ENCODE measurements at regions not wholly inside any gene's neighbourhood (a gene's known extent, or its start where the extent isn't known, plus 50 kb on each side); places are given as distances from the start of the nearest gene placed in this dataset.
"Not testable (repeated sequence)": the region's sequence is repeated elsewhere in the genome, so short reads cannot be mapped to it uniquely, and the experiment has no call there.

DNA sequence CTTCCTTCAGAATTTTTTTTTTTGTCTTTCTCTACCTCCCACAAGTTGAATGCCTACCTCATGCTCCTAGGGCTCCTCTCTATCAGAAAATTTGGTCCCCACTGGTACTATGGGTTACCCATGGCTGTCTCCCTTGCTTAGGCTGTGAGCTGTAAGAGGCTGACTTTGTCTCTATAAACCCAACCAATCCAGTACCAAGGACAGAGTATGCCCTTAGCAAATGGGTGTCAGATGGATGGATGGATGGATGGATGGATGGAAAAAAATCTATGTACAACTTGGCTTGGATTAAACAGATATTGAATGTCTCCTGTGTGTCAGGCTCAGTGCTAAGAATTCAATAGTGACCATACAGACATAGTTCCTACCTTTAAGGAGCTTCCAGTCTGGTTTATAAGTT lies 398.2 kb upstream of the TRPC7 start:
- no peak for TF ChIP-seq JUND (IDR thresholded peaks at IDR 0.05; ENCODE audit: low read depth)
- in situ Hi-C loops (cut with HindIII; ENCODE audit: low pct_unique_long_range_greater_than_20kb, low sequenced_read_pairs), result no loop called here

DNA sequence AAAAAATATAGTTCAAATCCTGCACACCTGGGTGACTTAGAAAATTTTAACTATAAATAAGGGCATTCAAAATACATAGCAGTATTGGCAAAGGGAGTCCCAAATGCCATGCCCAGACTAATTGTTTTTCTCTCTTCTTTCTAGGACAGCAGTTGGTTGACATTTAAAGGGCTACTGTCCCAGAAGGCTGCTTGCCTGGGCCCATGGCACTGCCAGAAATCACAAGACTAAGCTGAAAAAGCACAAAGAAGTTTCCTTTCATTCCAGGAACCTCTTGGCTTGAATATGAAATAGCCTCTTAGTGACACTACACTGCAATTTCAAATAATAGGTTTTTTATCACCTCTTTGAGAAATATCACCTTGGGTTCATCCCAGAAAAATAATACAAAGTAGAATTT lies 388.9 kb upstream of the TRPC7 start:
- no peak for TF ChIP-seq JUND (IDR thresholded peaks at IDR 0.05; ENCODE audit: low read depth)
- in situ Hi-C loops (cut with HindIII; ENCODE audit: low pct_unique_long_range_greater_than_20kb, low sequenced_read_pairs), result no loop called here

More for the DNA sequence above, 398.2 kb upstream of the TRPC7 start:
- DNase-seq (ENCODE audit: low read depth in 1 of 2, low spot score in 1 of 2), result peak in 1 of 2 experiments; percentile 48

DNA sequence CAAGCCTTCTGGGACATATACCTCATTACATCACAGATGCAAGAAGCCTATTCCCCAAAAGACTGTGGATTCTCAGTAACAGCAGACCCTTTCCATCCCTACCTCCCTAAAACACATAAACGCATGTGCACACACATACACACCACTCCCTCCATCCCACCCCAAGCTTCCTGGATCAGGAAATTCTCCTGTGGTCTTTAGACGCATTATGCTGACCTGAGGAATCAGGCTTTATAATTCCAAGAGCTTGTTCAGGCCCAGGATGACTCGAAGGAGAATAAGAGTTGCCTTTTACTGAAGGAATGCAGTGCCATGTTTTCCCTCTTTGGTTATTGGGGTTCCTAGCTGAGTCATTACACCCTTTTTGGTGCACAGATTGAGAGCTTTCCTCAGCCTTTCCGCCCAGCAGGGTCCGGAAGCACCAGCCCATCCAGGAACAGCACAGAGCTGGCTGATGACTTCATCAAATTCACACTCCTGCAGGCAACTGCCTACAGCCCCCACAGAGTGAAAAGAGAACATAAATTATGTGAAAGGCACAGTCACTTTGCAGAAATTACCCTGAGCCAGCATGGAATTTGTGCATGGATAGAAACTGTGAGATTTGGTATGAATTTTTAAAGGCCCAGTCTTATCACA lies 385.0 kb upstream of the TRPC7 start:
- no peak for TF ChIP-seq JUND (IDR thresholded peaks at IDR 0.05; ENCODE audit: low read depth)
- no peak for DNase-seq (ENCODE audit: low read depth in 1 of 2, low spot score in 1 of 2)
- in situ Hi-C loops (cut with HindIII; ENCODE audit: low pct_unique_long_range_greater_than_20kb, low sequenced_read_pairs), result no loop called here

More for the DNA sequence above, 388.9 kb upstream of the TRPC7 start:
- no peak for DNase-seq (ENCODE audit: low read depth in 1 of 2, low spot score in 1 of 2)

DNA sequence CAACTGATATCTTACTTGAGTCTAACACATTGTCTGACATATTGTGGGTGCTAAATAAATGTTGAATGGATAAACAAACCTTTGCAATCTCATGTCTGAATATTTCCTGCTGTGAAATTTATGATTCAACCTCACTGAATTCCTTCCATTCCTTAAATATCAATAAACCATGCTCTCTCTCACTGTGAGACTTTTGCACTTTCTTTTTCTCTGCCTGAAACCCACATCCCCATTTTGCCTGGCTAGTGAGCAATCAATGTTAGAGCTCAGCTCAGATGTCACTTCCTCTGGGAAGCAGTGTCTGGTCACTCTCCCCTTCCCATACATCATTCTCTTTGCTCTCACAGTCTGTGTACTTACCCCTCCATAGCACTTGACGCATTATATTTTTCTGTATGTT lies 383.7 kb upstream of the TRPC7 start:
- TF ChIP-seq JUND (IDR thresholded peaks at IDR 0.05; ENCODE audit: low read depth), result no peak
- in situ Hi-C loops (cut with HindIII; ENCODE audit: low pct_unique_long_range_greater_than_20kb, low sequenced_read_pairs), result no loop called here
- DNase-seq (ENCODE audit: low read depth in 1 of 2, low spot score in 1 of 2), result no peak

DNA sequence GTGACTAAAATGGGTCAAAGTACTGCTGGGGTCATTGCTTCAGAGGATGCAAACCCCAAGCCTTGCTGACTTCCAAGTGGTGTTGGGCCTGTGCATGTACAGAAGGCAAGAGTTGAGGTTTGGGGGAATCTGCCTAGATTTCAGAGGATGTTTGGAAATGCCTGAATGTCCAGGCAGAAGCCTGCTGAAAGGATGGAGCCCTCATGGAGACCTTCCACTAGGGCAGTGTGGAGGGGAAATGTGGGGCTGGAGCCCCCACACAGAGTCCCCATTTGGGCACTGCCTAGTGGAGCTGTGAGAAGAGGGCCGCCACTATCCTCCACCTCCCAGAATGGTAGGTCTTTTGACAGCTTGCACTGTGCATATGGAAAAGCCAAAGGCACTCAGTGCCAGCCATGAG lies 377.7 kb upstream of the TRPC7 start:
- no peak for DNase-seq (ENCODE audit: low read depth in 1 of 2, low spot score in 1 of 2)
- in situ Hi-C loops (cut with HindIII; ENCODE audit: low pct_unique_long_range_greater_than_20kb, low sequenced_read_pairs), result no loop called here
- no peak for TF ChIP-seq JUND (IDR thresholded peaks at IDR 0.05; ENCODE audit: low read depth)

DNA sequence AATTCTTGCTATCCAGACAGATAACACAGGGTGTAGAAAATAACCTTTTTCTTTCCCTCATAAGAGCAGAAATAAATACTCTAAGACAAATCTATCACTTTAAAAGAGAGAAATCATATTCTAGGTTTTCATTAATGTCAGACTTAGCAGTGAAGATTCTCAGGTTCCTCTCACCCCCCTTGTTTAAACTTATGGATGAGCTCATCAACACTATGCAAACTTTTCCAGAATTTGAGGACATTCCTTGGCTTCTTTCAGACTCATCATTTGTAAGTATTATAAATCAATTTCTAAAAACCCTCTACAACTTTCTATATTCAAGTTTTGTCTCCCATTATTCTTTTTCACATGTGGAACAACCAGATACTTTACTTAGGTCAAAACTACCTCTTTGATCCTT lies 374.9 kb upstream of the TRPC7 start:
- TF ChIP-seq JUND (IDR thresholded peaks at IDR 0.05; ENCODE audit: low read depth), result no peak
- DNase-seq (ENCODE audit: low read depth in 1 of 2, low spot score in 1 of 2), result no peak
- in situ Hi-C loops (cut with HindIII; ENCODE audit: low pct_unique_long_range_greater_than_20kb, low sequenced_read_pairs), result no loop called here

DNA sequence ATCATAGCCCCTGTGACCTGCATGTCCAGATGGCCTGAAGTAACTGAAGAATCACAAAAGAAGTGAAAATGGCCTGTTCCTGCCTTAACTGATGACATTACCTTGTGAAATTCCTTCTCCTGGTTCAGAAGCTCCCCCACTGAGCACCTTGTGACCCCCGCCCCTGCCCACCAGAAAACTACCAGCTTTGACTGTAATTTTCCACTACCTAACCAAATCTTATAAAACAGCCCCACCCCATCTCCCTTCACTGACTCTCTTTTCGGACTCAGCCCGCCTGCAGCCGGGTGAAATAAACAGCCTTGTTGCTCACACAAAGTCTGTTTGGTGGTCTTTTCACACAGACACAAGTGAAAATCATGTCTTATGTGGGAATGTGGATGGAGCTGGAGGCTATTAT lies 373.9 kb upstream of the TRPC7 start:
- DNase-seq (ENCODE audit: low read depth in 1 of 2, low spot score in 1 of 2); in situ Hi-C loops (cut with HindIII; ENCODE audit: low pct_unique_long_range_greater_than_20kb, low sequenced_read_pairs): not testable (repeated sequence)

DNA sequence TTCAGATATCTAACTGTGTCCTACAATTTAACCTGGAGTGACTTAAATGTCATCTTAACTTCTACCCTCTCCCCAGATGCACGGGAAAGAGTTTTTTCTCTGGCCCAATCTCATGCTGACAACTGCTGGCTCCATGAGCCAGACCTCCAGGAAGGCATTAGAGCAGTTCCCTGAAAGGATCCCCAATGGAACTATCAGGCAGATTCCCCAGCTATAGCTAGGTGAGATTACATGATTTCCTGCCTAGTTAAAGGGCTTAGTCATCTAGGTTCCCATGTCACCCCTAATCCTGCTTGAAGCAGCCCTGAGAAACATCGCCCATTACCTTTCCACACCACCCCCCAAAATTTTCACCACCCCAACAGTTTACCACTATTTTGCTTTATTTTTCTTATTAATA lies 373.5 kb upstream of the TRPC7 start:
- no peak for DNase-seq (ENCODE audit: low read depth in 1 of 2, low spot score in 1 of 2)
- in situ Hi-C loops (cut with HindIII; ENCODE audit: low pct_unique_long_range_greater_than_20kb, low sequenced_read_pairs), result no loop called here
- TF ChIP-seq JUND (IDR thresholded peaks at IDR 0.05; ENCODE audit: low read depth), result no peak

DNA sequence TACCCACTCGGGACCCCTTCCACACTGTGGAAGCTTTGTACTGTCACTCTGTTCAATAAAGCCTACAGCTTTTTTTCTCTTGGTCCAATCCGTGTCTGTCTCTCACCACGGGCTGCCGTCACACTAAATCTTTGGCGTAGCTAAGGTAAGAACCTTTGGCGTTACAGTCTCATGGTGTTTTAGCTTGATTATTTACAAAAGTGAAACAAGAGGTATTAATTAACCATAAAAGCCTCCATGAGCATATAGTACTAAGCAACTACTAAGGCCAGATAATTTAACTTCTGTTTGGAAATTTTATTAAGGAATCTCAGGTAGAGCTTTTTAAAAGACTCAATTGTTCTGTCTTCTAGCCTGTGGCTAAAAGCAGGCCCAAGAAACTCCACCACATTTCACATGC lies 370.7 kb upstream of the TRPC7 start:
- no peak for DNase-seq (ENCODE audit: low read depth in 1 of 2, low spot score in 1 of 2)
- no peak for TF ChIP-seq JUND (IDR thresholded peaks at IDR 0.05; ENCODE audit: low read depth)
- in situ Hi-C loops (cut with HindIII; ENCODE audit: low pct_unique_long_range_greater_than_20kb, low sequenced_read_pairs), result no loop called here

DNA sequence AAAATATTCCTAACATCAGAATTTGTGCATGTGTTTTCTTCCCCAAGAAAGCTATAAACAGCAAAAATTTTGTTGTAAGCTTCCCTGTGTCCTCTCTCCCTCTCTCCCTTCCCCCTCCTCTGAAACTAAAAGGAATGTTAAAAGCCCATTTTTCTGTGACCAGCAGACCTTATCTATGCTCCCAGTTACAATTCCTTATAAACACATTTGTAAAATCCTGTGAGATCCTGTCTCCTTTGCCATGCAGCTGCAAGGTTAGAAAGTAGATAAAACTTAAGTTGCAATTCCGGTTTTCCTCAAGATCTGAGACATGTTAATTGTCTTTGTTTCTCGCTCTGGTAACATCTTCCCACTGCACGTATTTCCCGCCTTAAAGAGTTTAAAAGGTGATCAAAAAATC lies 370.3 kb upstream of the TRPC7 start:
- DNase-seq (ENCODE audit: low read depth in 1 of 2, low spot score in 1 of 2); in situ Hi-C loops (cut with HindIII; ENCODE audit: low pct_unique_long_range_greater_than_20kb, low sequenced_read_pairs): not testable (repeated sequence)

DNA sequence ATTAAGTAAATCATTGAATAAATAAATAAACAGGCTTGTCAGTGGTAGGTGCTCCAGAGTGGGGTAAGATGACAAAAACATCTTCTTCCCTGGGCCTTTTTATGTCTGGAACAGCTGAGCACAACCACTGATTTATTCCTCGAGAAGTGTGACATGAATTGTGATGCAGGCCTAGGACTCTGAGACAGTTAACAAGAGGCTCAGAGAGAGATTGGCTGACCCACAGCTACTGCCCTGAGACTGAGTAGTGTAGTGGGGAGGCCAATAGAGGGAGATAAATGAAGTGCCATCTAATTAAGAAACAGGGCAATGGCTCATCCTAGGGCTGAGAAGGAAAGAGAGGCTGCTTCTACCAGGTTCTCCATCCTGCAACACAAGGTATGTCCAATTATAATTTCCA lies 369.3 kb upstream of the TRPC7 start:
- no peak for DNase-seq (ENCODE audit: low read depth in 1 of 2, low spot score in 1 of 2)
- TF ChIP-seq JUND (IDR thresholded peaks at IDR 0.05; ENCODE audit: low read depth), result no peak
- in situ Hi-C loops (cut with HindIII; ENCODE audit: low pct_unique_long_range_greater_than_20kb, low sequenced_read_pairs), result no loop called here

DNA sequence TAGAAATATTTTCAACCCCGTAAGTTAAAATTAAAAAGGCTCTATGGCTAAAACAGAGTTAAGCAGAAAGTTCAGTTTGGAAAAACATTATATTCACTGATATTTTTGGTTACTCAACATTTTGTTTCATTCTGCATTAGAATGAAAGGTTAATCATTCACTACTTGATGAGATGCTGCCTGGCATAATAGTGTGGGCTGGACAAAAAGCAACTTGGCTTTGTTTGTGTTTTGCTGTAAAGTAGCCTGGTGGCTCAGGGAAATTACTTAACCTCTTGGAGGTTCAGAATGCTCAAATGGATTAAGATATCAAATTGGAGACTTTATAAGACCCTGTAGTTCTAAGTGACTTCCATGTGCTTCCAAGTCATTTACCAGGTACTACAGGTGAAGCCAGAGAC lies 367.4 kb upstream of the TRPC7 start:
- in situ Hi-C loops (cut with HindIII; ENCODE audit: low pct_unique_long_range_greater_than_20kb, low sequenced_read_pairs), result no loop called here
- no peak for DNase-seq (ENCODE audit: low read depth in 1 of 2, low spot score in 1 of 2)
- no peak for TF ChIP-seq JUND (IDR thresholded peaks at IDR 0.05; ENCODE audit: low read depth)

DNA sequence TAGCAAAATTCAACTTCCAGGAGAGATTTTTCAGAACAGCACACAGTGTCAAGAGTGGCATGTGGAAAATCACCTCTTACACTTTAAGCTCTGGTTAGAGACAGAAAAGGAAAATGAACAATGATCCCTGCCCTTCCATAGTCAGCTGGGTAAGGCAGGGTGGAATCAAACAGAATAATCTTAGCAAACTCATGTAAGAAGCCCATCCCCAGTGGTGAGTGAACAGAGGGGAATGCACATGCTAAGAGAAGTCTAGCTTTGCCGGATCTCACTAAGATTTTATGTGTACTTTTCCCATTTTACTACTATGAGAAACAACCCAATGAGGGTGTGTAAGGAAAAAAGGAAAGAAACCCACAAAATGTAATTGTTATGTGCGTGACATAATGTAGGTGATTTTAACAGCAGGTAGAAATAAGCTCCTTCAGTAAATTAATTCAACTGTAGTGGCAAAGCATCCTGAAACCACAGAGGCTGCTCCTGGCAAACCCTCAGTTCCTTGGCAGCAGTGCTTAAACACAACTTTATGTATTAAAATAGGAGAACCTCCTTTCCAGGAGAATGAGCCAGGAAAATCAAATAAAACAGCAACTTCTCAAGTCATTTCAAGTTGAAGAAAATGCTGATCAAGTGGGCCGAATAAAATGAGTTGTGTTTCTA lies 366.0 kb upstream of the TRPC7 start:
- TF ChIP-seq JUND (IDR thresholded peaks at IDR 0.05; ENCODE audit: low read depth), result no peak
- DNase-seq (ENCODE audit: low read depth in 1 of 2, low spot score in 1 of 2), result no peak
- in situ Hi-C loops (cut with HindIII; ENCODE audit: low pct_unique_long_range_greater_than_20kb, low sequenced_read_pairs), result no loop called here

DNA sequence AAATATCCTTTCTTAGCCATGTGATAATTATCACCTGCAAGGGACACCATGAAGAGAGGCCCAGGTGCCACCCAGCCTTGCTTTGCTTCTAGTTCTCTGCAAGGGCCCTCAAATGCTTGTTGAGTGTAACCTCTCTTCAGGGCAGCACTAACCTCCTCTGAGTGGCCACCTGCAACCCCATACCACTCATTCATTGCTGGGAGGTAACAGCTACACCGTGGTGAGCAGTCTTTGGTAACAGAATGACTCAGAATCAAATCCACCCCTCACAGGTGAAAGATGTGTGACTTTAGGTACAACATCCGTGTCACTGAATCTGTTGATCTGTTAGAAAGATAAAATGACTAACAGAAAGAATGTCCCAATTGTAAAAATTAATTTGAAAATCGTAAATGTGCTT lies 365.1 kb upstream of the TRPC7 start:
- TF ChIP-seq JUND (IDR thresholded peaks at IDR 0.05; ENCODE audit: low read depth), result no peak
- DNase-seq (ENCODE audit: low read depth in 1 of 2, low spot score in 1 of 2), result no peak
- in situ Hi-C loops (cut with HindIII; ENCODE audit: low pct_unique_long_range_greater_than_20kb, low sequenced_read_pairs), result no loop called here

All from T47D (cell line).